ENCODE measurements at regions not wholly inside any gene's neighbourhood (a gene's known extent, or its start where the extent isn't known, plus 50 kb on each side); places are given as distances from the start of the nearest gene placed in this dataset.

- Histone ChIP-seq H3K27ac (no peak overlapping the region), H3K4me3 (peak overlapping the region in 1 of 4 donors; percentile 5), H3K27me3 (no peaks in the 10 kb centered on the region), H3K9me3 (no peaks in the 10 kb centered on the region), H3K36me3 (no peaks in the 10 kb centered on the region), H3K4me1 (peaks cover 0 to 14% (median 3%) of the 10 kb centered on the region in 4 donors)
- WGBS, 5 donors: 47 to 58% (median 48%) methylated on average over 3 of the region's 3 CpGs
- intact Hi-C loops (cut with DNase I; ENCODE audit: low total_unique reads): no loop called here
- no peak for DNase-seq
- TF ChIP-seq EP300 (IDR thresholded peaks at IDR 0.05): no peak
- TF ChIP-seq POLR2AphosphoS5 (IDR thresholded peaks at IDR 0.05): no peak
- TF ChIP-seq CTCF (IDR thresholded peaks at IDR 0.05): no peak
- TF ChIP-seq POLR2A (IDR thresholded peaks at IDR 0.05): no peak
Observed at GRCh38 chr2:180662941-180663471, 317.4 kb upstream of the UBE2E3 start.

GRCh38 chr2:180662521-180662920 is 317.9 kb upstream of the UBE2E3 start:
- Histone ChIP-seq H3K27ac (no peak overlapping the region), H3K27me3 (no peaks in the 10 kb centered on the region), H3K4me1 (peaks cover 0 to 14% (median 3%) of the 10 kb centered on the region in 4 donors), H3K4me3 (no peak overlapping the region), H3K9me3 (no peaks in the 10 kb centered on the region), H3K36me3 (no peaks in the 10 kb centered on the region)
- TF ChIP-seq CTCF (IDR thresholded peaks at IDR 0.05) (no peak), POLR2AphosphoS5 (IDR thresholded peaks at IDR 0.05) (no peak), POLR2A (IDR thresholded peaks at IDR 0.05) (no peak), EP300 (IDR thresholded peaks at IDR 0.05) (no peak)
- DNase-seq: no peak
- intact Hi-C loops (cut with DNase I; ENCODE audit: low total_unique reads): no loop called here
- 64 to 89% (median 65%) methylated on average over 1 of the region's 1 CpG for WGBS, 5 donors

DNA sequence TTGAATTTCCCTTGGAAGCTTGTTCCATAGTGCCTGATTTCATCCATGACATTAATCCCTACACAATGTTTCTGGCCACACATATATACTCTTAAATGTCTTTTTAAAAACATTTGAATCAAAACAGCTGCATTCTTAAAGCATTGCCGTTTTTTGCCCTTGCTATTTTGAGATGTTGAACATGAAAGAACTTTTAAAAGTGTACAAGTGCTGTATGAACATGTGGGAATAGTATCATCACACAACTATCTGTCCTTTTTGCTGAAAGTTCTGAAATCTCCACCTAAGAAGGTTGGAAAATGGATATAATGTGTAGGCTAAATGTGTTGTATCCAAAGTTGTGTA is 318.7 kb upstream of the UBE2E3 start:
- intact Hi-C loops (cut with DNase I; ENCODE audit: low total_unique reads): no loop called here
- 67 to 86% (median 78%) methylated on average over 1 of the region's 1 CpG for WGBS, 5 donors
- H3K27me3 ChIP-seq: no peaks in the 10 kb centered on the region
- peaks cover 0 to 14% (median 3%) of the 10 kb centered on the region in 4 donors for H3K4me1 ChIP-seq
- no peak overlapping the region for H3K4me3 ChIP-seq
- H3K36me3 ChIP-seq: no peaks in the 10 kb centered on the region
- no peak for DNase-seq
- TF ChIP-seq POLR2AphosphoS5 (IDR thresholded peaks at IDR 0.05): no peak
- no peak for TF ChIP-seq CTCF (IDR thresholded peaks at IDR 0.05)
- TF ChIP-seq EP300 (IDR thresholded peaks at IDR 0.05): no peak
- TF ChIP-seq POLR2A (IDR thresholded peaks at IDR 0.05): no peak
- no peaks in the 10 kb centered on the region for H3K9me3 ChIP-seq
- H3K27ac ChIP-seq: no peak overlapping the region

GRCh38 chr2:180660881-180661685 is 319.3 kb upstream of the UBE2E3 start:
- peak in 1 of 2 donors; percentile 16 for DNase-seq

More at GRCh38 chr2:180660881-180661685, 319.3 kb upstream of the UBE2E3 start:
- no peaks in the 10 kb centered on the region for H3K9me3 ChIP-seq
- intact Hi-C loops (cut with DNase I; ENCODE audit: low total_unique reads): no loop called here
- TF ChIP-seq POLR2AphosphoS5 (IDR thresholded peaks at IDR 0.05) (no peak), POLR2A (IDR thresholded peaks at IDR 0.05) (no peak), EP300 (IDR thresholded peaks at IDR 0.05) (no peak), CTCF (IDR thresholded peaks at IDR 0.05) (no peak)
- H3K4me1 ChIP-seq: peaks cover 0 to 14% (median 3%) of the 10 kb centered on the region in 4 donors
- no peaks in the 10 kb centered on the region for H3K36me3 ChIP-seq
- H3K27ac ChIP-seq: no peak overlapping the region
- 85 to 94% (median 90%) methylated on average over 5 of the region's 5 CpGs for WGBS, 5 donors
- H3K27me3 ChIP-seq: no peaks in the 10 kb centered on the region
- no peak overlapping the region for H3K4me3 ChIP-seq
